Cerebellar nuclear complex (tissue), 1 donor: ENCODE measurements at regions not wholly inside any gene's neighbourhood (a gene's known extent, or its start where the extent isn't known, plus 50 kb on each side); places are given as distances from the start of the nearest gene placed in this dataset.
A peak's percentile ranks its signal among the peaks of the same experiment; 100 is the strongest.

Source experiments
- DNase-seq, 2 experiments: peaks; one replicate each; lab custom pipeline; 2025; lab: John Stamatoyannopoulos, UW

DNA sequence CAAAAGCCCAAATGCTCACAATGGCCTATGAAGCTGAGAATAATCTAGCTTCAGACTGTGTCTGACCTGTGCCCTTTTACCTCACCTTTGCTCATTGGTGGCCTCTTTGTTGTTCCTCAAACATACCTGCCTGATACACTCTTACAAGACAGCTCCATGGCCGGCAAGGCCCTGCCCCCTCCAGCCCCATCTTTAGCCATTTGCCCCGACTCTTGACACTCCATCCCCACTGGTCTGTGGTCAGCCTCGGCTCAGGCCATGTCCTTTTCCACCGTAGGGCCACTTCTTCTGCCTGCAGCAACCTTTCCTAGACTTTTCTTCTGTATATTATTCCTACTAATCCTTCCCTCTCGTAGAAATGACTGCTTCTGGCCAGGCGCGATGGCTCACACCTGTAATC lies 265.2 kb downstream of the RPS24 start:
- DNase-seq, result no peak

DNA sequence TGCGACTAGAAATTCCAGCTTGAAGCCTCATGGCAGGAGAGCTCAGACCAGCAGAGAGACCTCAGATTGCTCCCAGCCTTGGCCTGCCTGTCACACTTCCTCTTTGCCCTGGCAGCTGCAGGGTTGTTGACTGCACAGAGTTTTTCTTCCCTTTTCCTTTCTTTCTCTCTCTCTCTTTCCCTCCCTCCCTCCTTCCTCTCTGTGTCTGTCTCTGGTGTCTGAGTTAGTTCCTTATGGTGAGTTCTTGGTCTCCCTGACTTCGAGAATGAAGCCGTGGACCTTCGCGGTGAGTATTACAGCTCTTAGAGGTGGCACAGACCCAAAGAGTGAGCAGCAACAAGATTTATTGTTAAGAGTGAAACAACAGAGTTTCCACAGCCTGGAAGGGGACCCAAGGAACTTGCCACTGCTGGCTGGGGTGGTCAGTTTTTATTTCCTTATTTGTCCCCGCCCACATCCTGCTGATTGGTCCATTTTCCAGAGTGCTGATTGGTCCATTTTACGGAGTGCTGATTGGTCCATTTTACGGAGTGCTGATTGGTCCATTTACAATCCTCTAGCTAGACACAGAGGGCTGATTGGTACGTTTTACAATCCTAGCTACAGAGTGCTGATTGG lies 266.3 kb downstream of the RPS24 start:
- DNase-seq, result no peak

DNA sequence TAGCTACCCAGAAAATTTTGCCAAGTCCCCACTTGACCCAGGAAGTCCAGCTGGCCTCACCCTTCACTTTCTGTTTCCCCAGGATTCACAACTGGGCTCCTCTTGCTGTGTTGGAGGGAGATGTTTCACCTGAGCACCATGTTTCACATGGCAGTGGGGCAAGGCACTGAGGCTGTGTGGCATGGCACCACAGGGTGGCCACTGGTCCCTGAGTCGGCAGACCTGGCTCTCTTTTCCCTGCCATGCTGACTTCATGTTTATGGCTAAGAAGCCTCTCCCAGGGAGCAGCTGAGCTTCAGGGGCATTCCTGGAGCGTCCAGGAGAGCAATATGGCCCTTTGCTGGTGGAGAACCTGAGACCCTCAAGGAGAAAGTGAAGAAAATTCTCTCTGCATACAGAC lies 266.9 kb downstream of the RPS24 start:
- no peak for DNase-seq

DNA sequence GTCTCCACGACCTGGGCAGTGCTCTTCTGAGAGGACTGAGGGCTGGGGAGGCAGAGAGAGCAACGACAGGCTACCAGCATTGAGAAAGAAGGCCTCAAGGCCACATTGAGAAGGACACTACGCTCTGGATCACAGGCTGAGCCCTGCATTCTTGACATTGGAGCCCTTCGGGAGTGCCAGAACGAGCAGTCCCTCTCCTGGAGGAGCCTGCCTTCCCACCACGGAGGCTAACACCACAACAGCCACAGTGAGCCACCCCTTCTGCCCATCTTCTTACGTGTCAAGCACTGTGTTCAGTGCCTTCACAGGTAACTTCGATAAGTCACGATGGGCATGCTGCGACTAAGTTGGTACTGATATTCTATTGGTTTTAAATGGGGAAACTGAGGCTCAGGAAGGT lies 267.8 kb downstream of the RPS24 start:
- no peak for DNase-seq

DNA sequence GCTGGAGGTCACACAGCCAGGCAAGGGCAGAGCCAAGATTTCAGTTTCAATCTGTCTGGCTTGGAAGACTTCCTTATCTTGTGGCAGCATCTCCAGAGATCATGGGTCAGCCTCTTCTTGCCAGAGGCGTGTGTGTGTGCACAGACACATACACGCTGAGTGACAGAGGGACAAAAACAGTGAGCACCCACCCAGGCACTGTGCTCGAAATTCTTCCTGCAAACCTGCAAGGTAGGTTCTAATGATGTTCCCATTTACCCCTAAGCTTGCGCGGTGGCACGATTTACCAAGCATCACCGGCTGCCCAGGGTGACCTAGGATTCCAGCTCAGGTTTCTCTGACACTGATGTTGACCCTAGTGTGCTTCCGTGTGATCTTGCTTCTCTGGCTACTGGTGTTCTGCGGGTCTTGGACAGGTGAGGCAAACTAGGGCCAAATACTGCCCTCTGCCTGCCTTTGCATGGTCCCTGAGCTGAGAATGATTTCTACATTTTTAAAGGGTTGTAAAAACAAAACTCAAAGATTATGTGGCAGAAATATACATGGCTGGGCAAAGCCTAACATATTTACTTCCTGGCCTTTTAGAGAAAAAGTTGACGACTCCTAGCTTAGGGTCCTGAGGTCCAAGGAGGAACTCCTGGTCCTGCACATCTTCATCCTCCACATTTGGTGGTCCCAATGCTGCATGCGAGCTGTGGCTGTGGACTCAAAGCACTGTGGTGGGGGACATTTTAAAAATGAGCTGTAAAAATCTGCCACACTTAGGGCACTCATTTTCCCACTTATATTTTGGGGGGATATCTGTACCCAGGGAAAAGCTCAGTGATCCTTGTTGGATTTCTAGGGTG lies 268.5 kb downstream of the RPS24 start:
- DNase-seq, result no peak

DNA sequence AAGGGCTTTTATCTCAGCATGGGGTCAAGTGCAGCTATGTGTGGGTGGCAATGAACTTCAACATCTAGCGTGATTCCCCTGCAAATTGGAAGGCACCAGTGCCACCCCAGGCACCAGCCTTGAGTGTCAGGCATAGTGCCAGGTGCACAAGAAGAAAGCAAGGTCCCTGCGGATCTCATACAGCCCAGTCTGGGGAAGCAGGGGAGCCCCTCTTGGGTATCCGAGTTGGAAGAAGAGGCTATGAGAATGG lies 269.0 kb downstream of the RPS24 start:
- DNase-seq, result no peak

DNA sequence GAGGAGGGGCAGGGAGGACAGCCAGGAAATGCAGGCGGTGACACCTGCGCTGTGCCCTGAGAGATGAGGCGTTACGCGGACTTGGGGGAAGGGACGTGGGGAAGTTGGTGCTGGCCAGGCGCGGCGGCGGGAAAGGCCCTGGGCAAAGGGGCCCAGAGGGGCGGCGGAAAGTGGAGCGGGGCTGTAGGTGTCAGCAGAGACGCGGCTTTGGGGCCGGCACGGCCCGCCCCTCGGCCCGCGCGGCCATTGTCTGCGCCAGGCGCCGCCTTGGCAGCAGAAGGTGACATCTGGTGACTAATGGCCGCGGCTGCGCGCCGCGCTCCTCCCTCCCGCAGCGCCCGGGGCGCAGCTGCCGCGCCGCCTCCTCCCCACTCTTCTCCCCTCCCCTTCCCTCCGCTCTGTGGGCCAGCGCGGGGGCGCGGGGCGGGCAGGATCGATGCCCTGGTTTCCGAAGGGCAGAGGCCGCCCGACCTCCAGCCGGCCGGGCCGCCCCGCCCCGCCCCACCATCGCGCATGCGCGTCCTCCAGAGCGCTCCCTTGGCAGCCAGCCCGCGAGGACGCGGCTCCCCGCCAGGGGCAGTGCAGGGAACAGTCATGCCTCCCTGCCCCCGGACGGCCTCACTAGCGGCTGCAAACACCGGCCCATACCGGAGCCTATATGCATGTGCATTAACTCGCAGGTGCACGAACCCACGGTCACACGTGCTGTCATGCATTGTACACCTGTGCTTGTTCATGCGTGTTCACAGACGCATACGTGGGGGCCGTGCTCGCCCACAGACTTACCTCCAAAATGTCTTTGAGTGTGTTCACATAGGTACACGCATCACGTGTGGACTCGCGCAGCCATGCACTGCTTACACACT lies 269.6 kb downstream of the RPS24 start:
- peak in 1 of 2 experiments; percentile 63 for DNase-seq

DNA sequence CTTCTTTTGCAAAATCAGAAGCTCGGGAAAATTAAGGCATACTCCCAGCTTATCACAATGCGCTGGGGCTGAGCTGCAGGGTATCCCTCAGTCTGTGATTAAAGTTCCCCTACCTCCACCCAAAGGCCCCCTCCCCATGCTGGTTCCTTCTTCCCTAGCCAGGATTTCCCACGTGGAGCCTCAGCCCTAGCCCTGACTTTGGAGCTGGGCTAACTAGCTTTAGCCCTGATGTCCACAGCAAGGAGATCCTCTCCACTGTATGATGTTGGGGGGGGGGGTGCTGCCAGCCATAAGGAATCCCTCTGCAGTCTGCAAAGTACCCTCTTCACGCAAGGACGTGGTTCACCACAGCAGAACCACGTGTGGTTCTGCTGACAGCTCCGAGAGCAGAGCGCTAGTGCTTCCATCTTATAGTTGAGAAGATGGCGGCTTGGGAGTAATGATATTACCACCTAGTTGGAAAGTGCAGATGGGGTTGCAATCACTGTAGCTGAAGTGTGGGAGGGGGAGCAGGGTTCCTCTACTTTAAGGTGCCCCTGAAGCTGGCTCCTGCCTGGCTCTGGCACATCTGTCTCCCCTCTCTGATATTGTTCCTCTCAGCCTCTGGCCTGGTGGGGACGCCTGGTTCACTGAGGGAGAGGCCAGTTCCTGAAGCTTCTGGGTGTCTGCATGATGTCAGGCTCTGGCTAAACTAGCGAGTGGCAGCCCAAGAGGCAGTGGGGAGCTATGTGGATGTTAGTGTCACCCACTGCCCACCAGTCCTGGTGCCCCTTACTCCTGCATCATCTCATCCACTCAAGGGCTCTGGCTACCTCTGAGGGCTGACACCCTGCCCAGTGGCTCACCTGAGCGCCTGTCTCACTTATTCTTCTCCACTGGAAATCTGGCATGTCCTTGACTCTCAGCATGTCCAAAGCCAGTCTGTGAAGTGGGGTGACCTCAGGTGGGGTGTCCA lies 270.7 kb downstream of the RPS24 start:
- DNase-seq, result no peak

DNA sequence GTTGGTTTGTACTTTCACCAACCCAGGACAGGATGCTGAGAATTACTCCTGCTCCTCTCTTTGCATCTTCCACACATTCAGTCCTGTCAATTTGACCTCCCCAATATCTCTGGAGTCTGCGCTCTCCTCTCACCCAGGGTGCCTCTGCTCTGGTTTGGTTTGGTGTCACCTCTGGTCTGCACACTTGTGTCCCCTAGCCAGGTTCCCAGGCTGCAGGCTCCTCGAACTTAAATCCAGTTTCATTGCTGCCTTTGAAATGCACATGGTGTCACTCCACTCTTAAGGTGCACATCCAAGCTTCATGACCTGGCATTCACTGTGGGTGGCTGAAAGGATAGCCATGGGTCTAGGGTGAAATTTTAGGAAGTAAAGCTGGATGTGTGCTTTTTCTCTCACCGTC lies 271.6 kb downstream of the RPS24 start:
- no peak for DNase-seq

DNA sequence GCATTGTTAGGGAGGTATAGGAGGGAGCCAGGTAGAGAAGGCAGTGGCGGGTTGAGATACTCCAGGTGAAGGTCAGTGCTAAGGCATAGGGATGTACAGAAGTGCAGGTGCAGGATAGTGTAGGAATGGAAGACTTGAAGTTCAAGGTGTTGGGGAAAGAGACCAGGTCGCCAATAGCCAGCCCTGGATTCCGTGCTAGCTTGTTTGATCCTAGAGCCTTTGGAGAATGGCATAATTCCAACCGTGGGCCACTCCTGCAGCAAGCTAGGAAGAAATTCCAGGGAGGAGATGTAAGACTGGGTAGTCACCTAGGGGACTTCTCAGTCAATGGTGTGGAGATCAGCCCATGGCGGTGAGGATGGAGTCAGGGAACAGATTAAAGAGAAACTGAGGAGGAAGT lies 272.7 kb downstream of the RPS24 start:
- DNase-seq, result no peak

DNA sequence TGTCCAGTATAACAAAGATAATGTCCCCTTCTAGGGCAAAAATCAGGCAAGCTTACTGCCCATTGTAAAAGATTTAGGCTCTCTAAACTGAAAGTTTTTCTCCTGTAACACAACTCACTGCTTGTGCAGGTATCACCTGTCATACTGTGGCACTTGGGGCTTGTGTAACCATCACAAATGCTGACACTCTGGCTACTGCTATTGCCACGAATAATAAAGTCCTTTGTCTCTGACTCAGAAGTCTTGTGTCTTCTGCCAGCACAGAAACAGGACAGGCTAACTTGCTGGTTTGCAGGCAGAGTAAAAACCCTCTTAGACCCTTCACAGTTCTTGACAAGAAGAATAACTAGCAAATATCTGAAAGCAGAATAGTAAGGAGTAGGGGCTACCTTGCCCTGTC lies 273.9 kb downstream of the RPS24 start:
- DNase-seq, result no peak

DNA sequence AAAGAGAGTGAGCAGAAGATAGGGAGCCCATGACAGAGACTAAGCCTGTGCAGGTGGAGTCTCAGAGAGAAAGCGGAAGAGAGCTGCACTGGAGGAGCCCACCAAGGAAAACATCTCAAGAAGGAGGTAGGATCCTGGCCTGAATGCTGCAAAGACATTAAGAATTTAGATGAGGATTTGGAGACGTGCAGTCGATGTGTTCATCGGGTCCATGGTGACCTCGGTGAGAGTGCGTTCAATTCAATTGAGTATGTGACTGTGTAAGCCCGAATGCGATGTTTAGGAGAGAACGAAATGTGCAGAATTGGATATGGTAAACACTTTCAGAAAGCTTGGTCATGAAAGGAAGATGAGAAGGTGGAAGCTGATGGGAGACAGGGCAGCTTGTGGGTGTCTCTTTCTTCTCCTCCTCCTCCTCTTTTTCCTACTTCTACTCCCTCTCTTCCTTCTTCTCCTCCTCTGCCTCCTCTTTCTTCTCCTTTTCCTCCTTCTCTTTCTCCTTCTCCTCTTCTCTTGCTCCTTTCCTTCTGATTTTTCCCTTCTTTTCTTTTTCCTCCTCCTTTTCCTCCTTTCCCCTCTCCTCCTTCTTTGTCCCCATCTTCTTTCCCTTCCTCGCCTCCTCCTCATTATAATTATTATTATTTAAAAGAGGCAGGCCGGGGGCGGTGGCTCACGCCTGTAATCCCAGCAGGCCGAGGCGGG lies 276.0 kb downstream of the RPS24 start:
- no peak for DNase-seq

DNA sequence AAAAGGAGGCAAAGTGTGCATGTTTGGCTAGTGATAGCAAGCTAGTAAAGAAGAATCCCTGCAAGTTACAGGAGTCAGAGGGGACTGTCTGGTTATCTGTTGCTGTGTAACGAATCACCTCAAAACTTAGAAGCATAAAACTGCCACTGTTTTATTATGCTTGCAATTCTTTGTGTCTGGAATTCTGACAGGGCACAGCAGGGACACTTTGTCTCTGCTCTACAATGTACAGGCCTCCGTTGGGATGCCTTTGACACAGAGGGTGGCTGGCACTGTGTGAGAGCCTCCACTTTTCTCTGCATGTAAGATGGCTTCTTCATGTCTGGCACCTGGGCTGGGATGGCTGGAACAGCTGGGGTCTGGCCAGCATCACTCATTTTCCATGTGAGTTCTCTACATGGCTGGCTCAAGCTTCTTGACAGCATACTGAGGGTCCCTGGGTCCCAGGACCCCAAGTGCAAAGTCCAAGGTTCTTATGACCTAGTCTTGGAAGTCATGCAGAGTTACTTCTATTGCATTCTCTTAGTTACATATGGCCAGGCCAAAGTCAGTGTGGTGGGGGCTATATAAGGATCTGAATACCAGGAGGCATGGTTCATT lies 276.9 kb downstream of the RPS24 start:
- DNase-seq, result no peak

DNA sequence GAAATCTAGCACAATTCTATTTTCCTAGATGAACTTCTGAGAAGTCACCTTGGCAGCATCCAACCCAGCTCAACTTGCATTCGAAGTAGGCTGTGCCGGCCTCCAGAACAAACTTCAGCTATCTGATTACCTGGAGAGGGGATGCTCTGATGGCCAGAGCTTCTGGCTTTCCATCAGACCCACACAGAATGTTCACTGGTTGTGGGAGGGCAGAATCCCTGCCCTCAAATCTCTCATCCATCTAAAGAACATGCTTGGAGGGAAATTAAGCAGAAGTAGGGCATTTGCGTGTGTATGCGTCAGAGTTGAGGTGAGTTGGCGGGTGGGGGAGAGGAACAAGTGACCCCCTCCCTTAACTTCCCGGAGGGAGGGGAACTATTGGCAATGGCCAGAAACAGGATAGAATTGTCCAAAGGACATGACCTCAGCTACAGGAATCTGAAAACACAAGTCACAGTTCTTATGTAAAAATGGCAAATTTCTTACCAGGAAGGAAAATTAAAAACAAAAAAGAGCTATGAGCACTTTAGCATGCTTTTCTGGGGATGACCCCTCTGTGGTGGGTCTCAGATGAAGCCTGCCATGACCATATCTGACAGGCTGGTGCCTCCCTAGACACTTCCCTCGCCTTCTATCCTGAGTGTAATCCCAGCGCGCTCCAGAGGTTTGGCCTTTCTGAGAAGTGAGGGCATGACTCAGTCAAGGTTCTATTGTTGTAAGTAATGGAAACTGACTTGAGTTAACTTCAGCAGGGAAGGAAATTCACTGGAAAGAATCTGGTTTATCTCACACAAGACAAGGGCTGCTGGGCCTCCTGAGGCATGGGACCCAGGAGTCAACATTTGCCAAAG lies 278.8 kb downstream of the RPS24 start:
- no peak for DNase-seq

DNA sequence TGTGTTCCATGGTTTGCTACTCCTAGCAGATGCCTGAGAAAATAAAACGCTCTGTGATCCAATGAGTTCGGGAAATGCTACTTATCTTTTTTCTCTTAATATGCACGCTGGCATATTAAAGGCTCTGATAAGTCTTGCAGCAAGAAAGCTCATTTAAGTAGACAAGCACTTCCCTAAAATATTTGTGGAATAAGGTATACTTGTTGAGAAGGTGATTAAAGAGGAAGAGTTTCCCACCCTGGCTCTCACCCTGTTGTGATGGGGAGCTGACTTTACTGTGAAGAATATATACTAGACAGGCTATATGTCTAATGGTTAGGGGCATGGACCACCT lies 279.4 kb downstream of the RPS24 start:
- DNase-seq, result no peak

DNA sequence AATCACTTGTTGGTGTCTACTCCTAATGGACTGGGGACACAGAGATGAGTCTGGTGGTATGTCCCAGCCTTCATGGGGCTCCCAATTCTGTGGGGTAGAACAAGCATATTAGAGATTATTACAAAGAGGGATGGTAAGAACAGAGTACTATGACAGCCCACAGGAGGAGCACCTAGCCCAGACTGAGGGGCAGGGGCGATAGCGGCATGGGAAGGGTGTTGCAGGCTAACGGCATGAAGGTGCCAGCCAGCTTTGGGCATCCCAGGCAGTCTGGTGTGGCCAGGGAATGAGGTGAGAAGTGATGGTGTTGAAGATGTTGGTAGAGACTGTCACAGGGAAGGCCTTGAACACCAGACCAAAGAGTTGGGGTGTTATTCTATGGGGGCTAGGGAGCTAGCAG lies 280.0 kb downstream of the RPS24 start:
- no peak for DNase-seq

DNA sequence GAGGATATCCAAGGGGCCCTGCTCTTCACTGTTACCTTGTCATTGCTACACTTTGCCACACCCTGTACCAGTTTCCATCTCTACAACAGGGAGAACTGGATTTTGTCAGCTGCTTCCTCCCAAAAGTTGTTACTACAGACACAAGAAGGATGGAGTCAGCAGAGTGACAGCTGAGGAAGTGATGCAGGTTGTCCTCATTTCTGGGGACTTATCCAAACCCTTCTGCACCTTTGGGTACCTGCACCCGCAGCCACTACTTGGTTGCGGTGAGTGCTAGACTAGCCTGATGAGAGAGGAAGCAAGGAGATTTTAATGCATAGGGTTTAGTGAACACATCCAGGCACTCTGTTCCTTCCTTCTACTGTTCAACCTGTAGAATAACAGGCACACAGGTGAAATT lies 281.0 kb downstream of the RPS24 start:
- DNase-seq, result no peak

DNA sequence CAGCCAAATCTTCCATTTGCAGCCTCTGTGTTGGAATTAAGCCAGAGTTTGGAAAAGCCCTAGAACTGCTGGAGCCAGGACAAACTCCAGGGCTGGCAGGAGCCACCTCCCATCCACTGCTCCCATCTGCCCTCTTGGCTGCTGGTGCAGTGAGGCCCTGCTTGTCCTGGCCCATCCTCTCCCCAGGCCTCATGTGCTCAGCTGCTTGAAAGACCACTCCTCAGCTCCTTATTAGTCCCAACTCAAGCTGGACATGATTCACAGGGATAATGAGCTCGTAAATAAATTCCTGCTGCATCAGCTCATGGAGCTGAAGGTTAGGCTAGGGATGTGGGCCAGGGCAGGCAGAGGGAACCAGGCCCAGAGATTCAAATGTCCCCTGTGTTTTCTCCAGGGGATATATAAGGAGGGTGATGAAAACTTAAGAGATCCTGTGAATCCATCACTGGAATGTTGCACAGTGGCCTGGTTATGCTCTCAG lies 282.8 kb downstream of the RPS24 start:
- DNase-seq, result peak in 1 of 2 experiments; percentile 25

DNA sequence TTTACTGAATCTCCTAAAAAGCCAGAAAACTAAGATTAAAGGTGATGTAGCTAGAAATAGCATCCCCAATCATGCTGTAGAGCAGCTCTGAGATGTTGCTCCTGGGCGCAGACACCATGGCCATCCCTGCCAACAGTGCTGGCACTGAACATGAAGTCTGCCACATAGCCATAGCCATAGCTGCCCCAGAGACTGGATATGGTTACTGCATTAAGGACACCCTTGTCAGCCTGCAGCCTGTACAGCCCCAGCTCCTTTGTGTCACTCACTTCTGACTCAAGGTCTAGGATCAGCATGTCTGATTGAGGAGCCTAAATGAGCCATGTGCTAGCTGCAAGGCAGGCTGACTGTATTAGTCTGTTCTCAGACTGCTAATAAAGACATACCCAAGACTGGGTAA lies 284.6 kb downstream of the RPS24 start:
- no peak for DNase-seq

DNA sequence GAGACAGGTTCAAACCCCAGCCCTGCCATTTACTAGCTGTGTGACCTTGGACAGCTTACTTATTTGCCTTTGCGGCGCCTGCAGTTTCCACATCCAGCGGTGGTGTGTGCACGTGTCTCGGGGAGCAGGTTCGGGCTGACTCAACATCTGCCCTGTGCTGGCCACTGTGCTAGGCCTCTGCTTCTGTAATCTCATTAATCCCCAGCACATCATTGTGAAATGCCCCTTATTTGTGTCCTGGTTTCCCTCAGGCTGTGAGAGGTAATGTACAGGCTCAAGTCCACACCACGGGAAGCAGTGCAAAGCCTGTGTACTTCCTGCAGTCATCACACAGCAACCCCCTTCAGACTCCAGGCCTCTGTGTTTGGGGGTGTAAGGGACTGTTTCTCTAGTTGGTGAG lies 285.7 kb downstream of the RPS24 start:
- DNase-seq, result no peak
